Stimulated activated CD8-positive, alpha-beta memory T cell treated with anti-CD3 and anti-CD28 coated beads, Interleukin-2, amount 100 ng/mL, for 48 hours (primary cell): ENCODE measurements at regions not wholly inside any gene's neighbourhood (a gene's known extent, or its start where the extent isn't known, plus 50 kb on each side); places are given as distances from the start of the nearest gene placed in this dataset.
"Not testable (repeated sequence)": the region's sequence is repeated elsewhere in the genome, so short reads cannot be mapped to it uniquely, and the experiment has no call there.

ENCODE experiments used
- DNase-seq, 2 donors: peaks; one replicate each; pipeline ENCODE4 v3.0.0-alpha.2; 2020; ENCODE audit warnings: low read depth in 2 of 2

GRCh38 chr6:99668036-99668705 lies 61.5 kb downstream of the PRDM13 start:
- DNase-seq, result no peak

- DNase-seq, result no peak
These were observed 83.5 kb downstream of the PRDM13 start for GRCh38 chr6:99689916-99690685.

- DNase-seq, result not testable (repeated sequence)
These were observed 95.7 kb downstream of the PRDM13 start for GRCh38 chr6:99702287-99702686.

- no peak for DNase-seq
These were observed 102.4 kb downstream of the PRDM13 start for GRCh38 chr6:99709062-99709461.

- no peak for DNase-seq
These were observed 104.7 kb downstream of the PRDM13 start for GRCh38 chr6:99711302-99711701.

GRCh38 chr6:99711925-99712324 lies 105.3 kb downstream of the PRDM13 start:
- no peak for DNase-seq

GRCh38 chr6:99712519-99712918 lies 105.9 kb downstream of the PRDM13 start:
- DNase-seq, result no peak

- not testable (repeated sequence) for DNase-seq
These were observed 115.4 kb downstream of the PRDM13 start for GRCh38 chr6:99722043-99722442.

- not testable (repeated sequence) for DNase-seq
These were observed 123.6 kb downstream of the PRDM13 start for GRCh38 chr6:99730237-99730636.

- DNase-seq, result no peak
These were observed 129.7 kb downstream of the PRDM13 start for GRCh38 chr6:99736302-99736701.

GRCh38 chr6:99739526-99739925 lies 132.9 kb downstream of the PRDM13 start:
- DNase-seq, result no peak

GRCh38 chr6:99741092-99741491 lies 134.5 kb downstream of the PRDM13 start:
- DNase-seq, result no peak

- no peak for DNase-seq
These were observed 137.0 kb downstream of the PRDM13 start for GRCh38 chr6:99743647-99744046.

- no peak for DNase-seq
These were observed 139.0 kb downstream of the PRDM13 start for GRCh38 chr6:99745651-99746050.

- DNase-seq, result peak; percentile 1 to 11
These were observed 139.7 kb downstream of the PRDM13 start for GRCh38 chr6:99746261-99746895.

GRCh38 chr6:99761711-99762110 lies 155.1 kb downstream of the PRDM13 start:
- DNase-seq, result no peak

- no peak for DNase-seq
These were observed 161.5 kb downstream of the PRDM13 start for GRCh38 chr6:99768166-99768565.

- no peak for DNase-seq
These were observed 173.3 kb downstream of the PRDM13 start for GRCh38 chr6:99779631-99780555.

GRCh38 chr6:99780556-99780885 lies 173.9 kb downstream of the PRDM13 start:
- no peak for DNase-seq

GRCh38 chr6:99789767-99790166 lies 183.1 kb downstream of the PRDM13 start:
- no peak for DNase-seq

- DNase-seq, result no peak
These were observed 184.0 kb downstream of the PRDM13 start for GRCh38 chr6:99790679-99791078.

GRCh38 chr6:99801805-99802204 lies 192.2 kb downstream of the MCHR2 start:
- DNase-seq, result no peak
